C4-2B (cell line): ENCODE measurements at regions not wholly inside any gene's neighbourhood (a gene's known extent, or its start where the extent isn't known, plus 50 kb on each side); places are given as distances from the start of the nearest gene placed in this dataset.

Source experiments
- H3K27ac ChIP-seq: fragments of 450-650 bp; 2 replicates; pipeline ENCODE4 v1.5.1; 2017
- ZFX ChIP-seq: fragments of 450-650 bp; IDR thresholded peaks from 2 replicates; pipeline ENCODE4 v1.6.1; 2017
- TF ChIP-seq, protein P1 (sequence below): fragments of 450-650 bp; conservative IDR thresholded peaks from 2 replicates; pipeline ENCODE4 v1.5.1; 2017; ENCODE audit warnings: mild to moderate bottlenecking

GRCh38 chr11:93940395-93940794 is 80.8 kb upstream of the HEPHL1 start:
- TF ChIP-seq, protein P1, sequence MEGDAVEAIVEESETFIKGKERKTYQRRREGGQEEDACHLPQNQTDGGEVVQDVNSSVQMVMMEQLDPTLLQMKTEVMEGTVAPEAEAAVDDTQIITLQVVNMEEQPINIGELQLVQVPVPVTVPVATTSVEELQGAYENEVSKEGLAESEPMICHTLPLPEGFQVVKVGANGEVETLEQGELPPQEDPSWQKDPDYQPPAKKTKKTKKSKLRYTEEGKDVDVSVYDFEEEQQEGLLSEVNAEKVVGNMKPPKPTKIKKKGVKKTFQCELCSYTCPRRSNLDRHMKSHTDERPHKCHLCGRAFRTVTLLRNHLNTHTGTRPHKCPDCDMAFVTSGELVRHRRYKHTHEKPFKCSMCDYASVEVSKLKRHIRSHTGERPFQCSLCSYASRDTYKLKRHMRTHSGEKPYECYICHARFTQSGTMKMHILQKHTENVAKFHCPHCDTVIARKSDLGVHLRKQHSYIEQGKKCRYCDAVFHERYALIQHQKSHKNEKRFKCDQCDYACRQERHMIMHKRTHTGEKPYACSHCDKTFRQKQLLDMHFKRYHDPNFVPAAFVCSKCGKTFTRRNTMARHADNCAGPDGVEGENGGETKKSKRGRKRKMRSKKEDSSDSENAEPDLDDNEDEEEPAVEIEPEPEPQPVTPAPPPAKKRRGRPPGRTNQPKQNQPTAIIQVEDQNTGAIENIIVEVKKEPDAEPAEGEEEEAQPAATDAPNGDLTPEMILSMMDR, result no peak
- no peak for TF ChIP-seq ZFX
- no peak overlapping the region for H3K27ac ChIP-seq

DNA sequence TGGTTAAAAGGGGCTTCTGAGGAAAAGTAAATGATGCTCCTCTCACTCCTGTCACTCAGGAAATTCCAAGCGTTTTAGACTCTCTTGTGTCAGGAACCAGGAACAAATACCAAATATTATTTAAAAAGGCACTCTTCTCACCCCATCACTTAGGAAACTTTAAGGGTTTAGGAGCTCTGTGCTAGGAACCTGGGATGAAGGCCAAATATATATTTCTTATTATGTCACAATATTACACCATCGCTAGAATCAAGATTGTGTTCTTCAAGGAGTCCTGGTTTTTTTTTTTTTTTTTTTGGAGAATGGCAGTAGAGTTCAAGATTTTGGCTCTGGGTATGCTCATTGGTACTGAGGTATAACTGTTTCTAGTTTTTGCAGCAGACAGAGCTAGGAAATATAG is 79.0 kb upstream of the HEPHL1 start:
- TF ChIP-seq ZFX, result no peak
- TF ChIP-seq, protein P1, result no peak
- no peak overlapping the region for H3K27ac ChIP-seq

DNA sequence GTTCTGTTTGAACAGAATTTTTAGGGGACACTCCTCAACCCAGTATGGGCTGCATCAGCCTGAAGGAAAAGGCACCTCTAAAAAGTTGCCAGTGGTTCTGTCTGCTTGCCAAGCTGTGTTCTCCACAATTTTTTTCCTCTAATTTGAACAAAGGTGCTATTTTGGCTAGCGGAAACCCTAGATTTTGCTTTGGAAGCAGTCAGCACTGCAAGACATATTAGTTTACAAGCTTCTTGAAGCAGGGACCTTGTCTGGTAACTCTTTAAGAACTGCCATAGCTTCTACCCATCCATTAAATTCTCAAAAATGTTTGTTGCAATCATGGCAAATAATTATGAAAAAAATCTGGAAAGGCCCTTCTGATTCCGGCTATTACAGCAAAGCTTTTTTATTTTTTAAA is 75.6 kb upstream of the HEPHL1 start:
- no peak overlapping the region for H3K27ac ChIP-seq
- TF ChIP-seq, protein P1, result no peak

DNA sequence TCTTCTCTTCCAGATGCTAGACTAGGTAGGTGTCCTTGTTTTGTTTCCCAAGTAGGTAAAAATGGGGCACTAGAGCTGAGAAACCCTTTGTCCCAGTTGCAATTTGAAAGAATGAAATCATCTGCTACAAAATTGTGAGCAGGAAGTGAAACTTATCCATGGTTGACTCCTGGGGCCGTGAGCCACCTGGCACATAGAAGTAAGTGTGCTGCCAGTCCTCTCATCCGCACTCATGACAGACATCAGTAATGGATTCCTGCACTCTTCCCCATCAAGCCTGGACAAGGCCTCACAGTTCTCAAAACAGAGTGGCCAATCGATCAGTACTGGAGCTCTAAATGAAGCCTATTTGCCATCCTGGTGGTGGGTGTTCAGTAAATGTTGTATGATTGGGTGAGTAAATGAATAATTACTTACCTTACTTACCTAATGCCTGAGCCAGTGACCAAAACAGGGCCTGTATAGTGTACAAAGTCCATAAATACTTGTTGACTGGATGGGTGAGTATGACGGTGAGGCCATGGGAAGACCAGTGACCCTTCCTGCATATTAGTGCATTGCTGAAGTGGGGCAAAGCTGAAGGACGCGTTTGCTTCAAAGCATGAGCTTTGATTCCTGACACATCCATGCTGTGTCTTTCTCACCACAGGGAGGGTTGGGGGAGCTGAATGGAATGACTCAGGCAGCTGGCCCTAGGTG is 68.9 kb upstream of the HEPHL1 start:
- no peak overlapping the region for H3K27ac ChIP-seq
- no peak for TF ChIP-seq ZFX
- TF ChIP-seq, protein P1, result no peak

DNA sequence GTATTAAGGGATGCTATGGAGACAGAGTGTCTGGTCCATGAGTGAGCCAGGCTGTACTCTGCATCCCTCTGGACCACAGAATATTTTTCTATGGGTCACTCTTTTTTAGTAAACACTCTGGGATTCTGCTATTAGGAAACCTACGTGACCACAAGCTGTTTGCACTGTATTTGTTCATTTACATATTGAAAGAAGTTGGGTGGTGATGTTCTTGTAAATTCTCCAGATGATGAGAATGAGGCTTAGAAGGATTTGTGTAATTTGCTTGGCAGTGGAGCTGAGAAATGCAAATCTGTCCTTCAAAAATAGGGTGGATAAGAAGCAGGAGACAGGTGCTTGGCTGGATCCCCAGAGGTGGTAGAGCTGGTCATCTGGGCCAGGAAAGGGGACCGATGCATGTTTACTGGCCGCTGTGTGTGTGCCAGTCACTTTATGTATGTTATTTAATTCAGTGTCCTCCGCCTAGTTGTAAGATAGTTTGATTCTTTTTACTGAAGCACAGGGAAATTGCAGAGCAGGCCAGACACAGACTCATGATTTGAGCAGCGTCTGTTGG is 63.7 kb upstream of the HEPHL1 start:
- H3K27ac ChIP-seq, result no peak overlapping the region
- no peak; the same call in 1 of the 2 replicates for TF ChIP-seq ZFX
- TF ChIP-seq, protein P1, result no peak

DNA sequence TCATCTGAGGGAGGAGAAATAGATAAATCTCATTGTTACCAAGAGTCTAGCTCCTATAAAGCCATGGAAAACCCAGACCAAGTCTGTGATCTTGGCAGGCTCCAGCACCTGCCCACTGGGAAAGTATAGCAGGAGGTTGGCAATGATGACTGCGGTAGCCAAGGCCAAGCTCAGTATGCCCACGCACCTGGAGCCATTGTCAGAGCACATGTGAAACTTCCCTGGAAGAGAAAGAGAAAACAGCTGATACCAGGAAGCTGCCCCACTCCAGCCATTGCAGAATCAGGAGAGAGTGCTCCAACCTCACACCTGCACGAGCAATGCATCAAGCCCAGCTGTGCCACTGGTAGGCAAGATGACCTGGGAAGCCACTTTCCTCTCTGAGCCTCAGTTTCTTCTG is 62.2 kb upstream of the HEPHL1 start:
- H3K27ac ChIP-seq, result no peak overlapping the region
- TF ChIP-seq, protein P1, result no peak
- TF ChIP-seq ZFX, result no peak

GRCh38 chr11:93959663-93960062 is 61.5 kb upstream of the HEPHL1 start:
- TF ChIP-seq, protein P1, result no peak
- no peak for TF ChIP-seq ZFX
- no peak overlapping the region for H3K27ac ChIP-seq
